GM20000 (cell line): ENCODE measurements at regions not wholly inside any gene's neighbourhood (a gene's known extent, or its start where the extent isn't known, plus 50 kb on each side); places are given as distances from the start of the nearest gene placed in this dataset.

ENCODE experiments used
- DNase-seq: peaks from one replicate; pipeline ENCODE4 v3.0.0; 2012; ENCODE audit warnings: low spot score
- CTCF ChIP-seq: IDR thresholded peaks from 2 replicates; pipeline ENCODE4 v1.5.1; 2012; ENCODE audit warnings: mild to moderate bottlenecking, control low read depth; ENCODE audit errors: extremely low read depth, missing control alignments

GRCh38 chr2:65532326-65532725 is 99.9 kb upstream of the SPRED2 start:
- no peak for TF ChIP-seq CTCF
- no peak for DNase-seq

GRCh38 chr2:65530547-65531320 is 98.3 kb upstream of the SPRED2 start:
- no peak for TF ChIP-seq CTCF

GRCh38 chr2:65529419-65529818 is 97.0 kb upstream of the SPRED2 start:
- TF ChIP-seq CTCF: no peak
- DNase-seq: no peak

More at GRCh38 chr2:65530547-65531320, 98.3 kb upstream of the SPRED2 start:
- DNase-seq: no peak

GRCh38 chr2:65528241-65528574 is 95.8 kb upstream of the SPRED2 start:
- DNase-seq: no peak
- TF ChIP-seq CTCF: no peak

- TF ChIP-seq CTCF: no peak
- DNase-seq: no peak
Measured at GRCh38 chr2:65527451-65528240, 95.2 kb upstream of the SPRED2 start.

- DNase-seq: no peak
- no peak for TF ChIP-seq CTCF
Measured at GRCh38 chr2:65525616-65526231, 93.3 kb upstream of the SPRED2 start.

GRCh38 chr2:65522922-65523321 is 90.5 kb upstream of the SPRED2 start:
- no peak for TF ChIP-seq CTCF
- no peak for DNase-seq
